ENCODE measurements at regions not wholly inside any gene's neighbourhood (a gene's known extent, or its start where the extent isn't known, plus 50 kb on each side); places are given as distances from the start of the nearest gene placed in this dataset.

DNA sequence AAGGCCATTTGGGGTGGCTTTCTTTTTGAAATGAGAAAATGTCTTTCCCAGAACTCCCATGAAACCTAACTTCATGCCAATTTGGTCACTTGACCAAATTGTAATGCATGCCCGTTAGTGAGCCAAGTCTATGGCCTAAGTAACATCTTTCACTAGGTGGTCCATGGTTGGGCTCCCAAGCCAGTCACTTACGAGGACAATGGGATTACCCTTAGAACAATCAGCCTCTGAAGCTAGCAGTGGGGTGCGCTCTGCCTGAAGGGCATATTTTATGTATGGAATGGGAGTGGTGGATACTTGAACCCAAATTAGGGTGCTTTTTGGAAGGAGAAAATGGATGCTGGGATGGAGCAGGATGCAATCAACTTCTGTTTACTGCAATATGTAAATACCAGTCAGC lies 127.4 kb upstream of the GOLIM4 start:
- no peak overlapping the region for H3K4me3 ChIP-seq (ENCODE audit: control insufficient read depth, low read depth, low read length)
- no peak for DNase-seq (ENCODE audit: low read depth)
- TF ChIP-seq, protein P1, sequence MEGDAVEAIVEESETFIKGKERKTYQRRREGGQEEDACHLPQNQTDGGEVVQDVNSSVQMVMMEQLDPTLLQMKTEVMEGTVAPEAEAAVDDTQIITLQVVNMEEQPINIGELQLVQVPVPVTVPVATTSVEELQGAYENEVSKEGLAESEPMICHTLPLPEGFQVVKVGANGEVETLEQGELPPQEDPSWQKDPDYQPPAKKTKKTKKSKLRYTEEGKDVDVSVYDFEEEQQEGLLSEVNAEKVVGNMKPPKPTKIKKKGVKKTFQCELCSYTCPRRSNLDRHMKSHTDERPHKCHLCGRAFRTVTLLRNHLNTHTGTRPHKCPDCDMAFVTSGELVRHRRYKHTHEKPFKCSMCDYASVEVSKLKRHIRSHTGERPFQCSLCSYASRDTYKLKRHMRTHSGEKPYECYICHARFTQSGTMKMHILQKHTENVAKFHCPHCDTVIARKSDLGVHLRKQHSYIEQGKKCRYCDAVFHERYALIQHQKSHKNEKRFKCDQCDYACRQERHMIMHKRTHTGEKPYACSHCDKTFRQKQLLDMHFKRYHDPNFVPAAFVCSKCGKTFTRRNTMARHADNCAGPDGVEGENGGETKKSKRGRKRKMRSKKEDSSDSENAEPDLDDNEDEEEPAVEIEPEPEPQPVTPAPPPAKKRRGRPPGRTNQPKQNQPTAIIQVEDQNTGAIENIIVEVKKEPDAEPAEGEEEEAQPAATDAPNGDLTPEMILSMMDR (IDR thresholded peaks at IDR 0.05; ENCODE audit: control insufficient read depth, insufficient read depth, low read depth, low read length, missing control alignments): no peak

DNA sequence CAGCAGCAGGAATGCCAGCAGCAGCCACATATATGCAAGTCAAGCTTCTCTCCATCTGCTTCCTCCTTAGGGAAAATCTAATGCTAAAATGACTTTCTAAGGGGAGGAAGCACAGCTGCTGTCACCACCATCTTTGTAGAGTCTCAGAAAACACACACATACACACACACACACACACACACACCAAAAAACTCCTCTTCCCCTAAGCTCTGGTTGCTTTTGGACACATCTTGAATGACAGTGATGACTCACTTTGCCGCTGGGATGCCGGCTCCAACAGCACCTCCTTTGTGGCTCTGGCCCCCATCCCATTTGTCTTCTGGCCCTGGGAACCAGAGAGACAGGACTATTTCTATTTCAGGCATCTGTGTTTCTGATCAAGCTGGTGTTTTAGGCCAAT lies 124.8 kb upstream of the GOLIM4 start:
- TF ChIP-seq, protein P1 (IDR thresholded peaks at IDR 0.05; ENCODE audit: control insufficient read depth, insufficient read depth, low read depth, low read length, missing control alignments): no peak
- DNase-seq (ENCODE audit: low read depth): no peak
- H3K4me3 ChIP-seq (ENCODE audit: control insufficient read depth, low read depth, low read length): no peak overlapping the region

GRCh38 chr3:168219530-168219929 lies 123.8 kb upstream of the GOLIM4 start:
- TF ChIP-seq, protein P1 (IDR thresholded peaks at IDR 0.05; ENCODE audit: control insufficient read depth, insufficient read depth, low read depth, low read length, missing control alignments): no peak
- no peak for DNase-seq (ENCODE audit: low read depth)
- H3K4me3 ChIP-seq (ENCODE audit: control insufficient read depth, low read depth, low read length): no peak overlapping the region

DNA sequence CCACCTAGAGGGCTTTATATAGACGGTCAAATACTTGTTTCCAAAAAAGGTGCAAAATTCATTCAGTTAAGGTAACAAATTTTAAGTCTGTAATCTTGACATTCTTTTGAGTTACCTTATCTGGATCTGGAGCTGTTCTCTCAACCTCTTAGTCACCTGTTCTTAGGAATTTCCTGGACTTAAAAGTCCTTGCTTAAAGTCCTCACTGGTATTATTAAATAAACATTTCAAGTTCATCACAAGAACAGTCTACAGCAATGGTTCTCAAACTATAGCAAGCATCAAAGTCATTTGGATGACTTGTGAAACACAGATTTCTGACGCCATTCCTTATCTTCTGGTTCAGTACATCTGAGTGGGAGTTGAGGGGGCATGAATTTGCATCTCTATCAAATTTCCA lies 122.9 kb upstream of the GOLIM4 start:
- TF ChIP-seq, protein P1 (IDR thresholded peaks at IDR 0.05; ENCODE audit: control insufficient read depth, insufficient read depth, low read depth, low read length, missing control alignments): no peak
- DNase-seq (ENCODE audit: low read depth): no peak
- H3K4me3 ChIP-seq (ENCODE audit: control insufficient read depth, low read depth, low read length): no peak overlapping the region

DNA sequence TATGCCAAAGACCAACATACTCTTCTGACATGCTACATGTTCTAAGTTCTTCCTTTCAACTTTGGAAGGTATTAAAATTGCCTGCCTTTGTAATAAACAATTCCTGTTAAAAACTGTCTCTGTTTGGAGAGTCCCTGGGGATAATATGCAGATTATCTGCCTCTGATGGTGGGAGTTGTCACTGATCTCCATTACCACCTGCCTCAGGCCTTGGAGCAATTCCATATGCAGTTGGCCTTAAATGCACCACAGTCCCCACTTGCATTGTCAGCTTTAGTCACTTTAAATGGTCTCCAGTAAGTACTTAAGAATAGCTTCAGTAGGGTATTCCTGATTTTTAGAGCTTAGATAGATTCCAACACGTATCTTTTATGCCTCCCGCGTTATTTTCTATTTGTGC lies 121.1 kb upstream of the GOLIM4 start:
- no peak for DNase-seq (ENCODE audit: low read depth)
- H3K4me3 ChIP-seq (ENCODE audit: control insufficient read depth, low read depth, low read length): no peak overlapping the region
- TF ChIP-seq, protein P1 (IDR thresholded peaks at IDR 0.05; ENCODE audit: control insufficient read depth, insufficient read depth, low read depth, low read length, missing control alignments): no peak

- TF ChIP-seq, protein P1 (IDR thresholded peaks at IDR 0.05; ENCODE audit: control insufficient read depth, insufficient read depth, low read depth, low read length, missing control alignments): no peak
- no peak for DNase-seq (ENCODE audit: low read depth)
- H3K4me3 ChIP-seq (ENCODE audit: control insufficient read depth, low read depth, low read length): no peak overlapping the region
Observed at GRCh38 chr3:168213920-168214319, 118.2 kb upstream of the GOLIM4 start.
